T-helper 9 cell (primary cell): ENCODE measurements at regions not wholly inside any gene's neighbourhood (a gene's known extent, or its start where the extent isn't known, plus 50 kb on each side); places are given as distances from the start of the nearest gene placed in this dataset.

ENCODE experiments used
- DNase-seq: peaks from one replicate; pipeline ENCODE4 v3.0.0-alpha.2; 2020

GRCh38 chr5:18051953-18052352, 417.7 kb downstream of the TAF11L14 start:
- no peak for DNase-seq

GRCh38 chr5:18052569-18052968, 418.3 kb downstream of the TAF11L14 start:
- no peak for DNase-seq

GRCh38 chr5:18057725-18058124, 423.5 kb downstream of the TAF11L14 start:
- no peak for DNase-seq

GRCh38 chr5:18067615-18068014, 433.4 kb downstream of the TAF11L14 start:
- DNase-seq, result no peak

GRCh38 chr5:18068826-18069225, 434.6 kb downstream of the TAF11L14 start:
- DNase-seq, result no peak

- no peak for DNase-seq
Observed at GRCh38 chr5:18069790-18070189, 435.5 kb downstream of the TAF11L14 start.

GRCh38 chr5:18072600-18072999, 438.3 kb downstream of the TAF11L14 start:
- no peak for DNase-seq

GRCh38 chr5:18074961-18075360, 440.7 kb downstream of the TAF11L14 start:
- DNase-seq, result no peak

- no peak for DNase-seq
Observed at GRCh38 chr5:18078157-18078556, 443.9 kb downstream of the TAF11L14 start.

- no peak for DNase-seq
Observed at GRCh38 chr5:18079831-18080230, 445.6 kb downstream of the TAF11L14 start.

GRCh38 chr5:18088020-18088579, 453.8 kb downstream of the TAF11L14 start:
- DNase-seq, result no peak

GRCh38 chr5:18090177-18090576, 455.9 kb downstream of the TAF11L14 start:
- DNase-seq, result no peak

GRCh38 chr5:18091142-18091541, 456.9 kb downstream of the TAF11L14 start:
- DNase-seq, result no peak

- DNase-seq, result no peak
Observed at GRCh38 chr5:18091758-18092157, 457.5 kb downstream of the TAF11L14 start.

- DNase-seq, result no peak
Observed at GRCh38 chr5:18095061-18095460, 460.8 kb downstream of the TAF11L14 start.

GRCh38 chr5:18097817-18098216, 463.6 kb downstream of the TAF11L14 start:
- no peak for DNase-seq

- no peak for DNase-seq
Observed at GRCh38 chr5:18098691-18099090, 464.4 kb downstream of the TAF11L14 start.

GRCh38 chr5:18099261-18099660, 465.0 kb downstream of the TAF11L14 start:
- no peak for DNase-seq

GRCh38 chr5:18101532-18101931, 467.3 kb downstream of the TAF11L14 start:
- DNase-seq, result no peak

- no peak for DNase-seq
Observed at GRCh38 chr5:18102733-18103132, 468.5 kb downstream of the TAF11L14 start.

- no peak for DNase-seq
Observed at GRCh38 chr5:18105449-18105848, 471.2 kb downstream of the TAF11L14 start.

GRCh38 chr5:18111906-18112465, 477.7 kb downstream of the TAF11L14 start:
- no peak for DNase-seq

- DNase-seq, result no peak
Observed at GRCh38 chr5:18113721-18114120, 479.5 kb downstream of the TAF11L14 start.

GRCh38 chr5:18114151-18114757, 480.0 kb downstream of the TAF11L14 start:
- DNase-seq, result no peak

- DNase-seq, result no peak
Observed at GRCh38 chr5:18117968-18118367, 483.7 kb downstream of the TAF11L14 start.
